IMR-90 (cell line): ENCODE measurements at regions not wholly inside any gene's neighbourhood (a gene's known extent, or its start where the extent isn't known, plus 50 kb on each side); places are given as distances from the start of the nearest gene placed in this dataset.

Source experiments
- ATAC-seq: fragments of 200-7000 bp; cut with Tn5 transposase; 2 replicates; pipeline ENCODE4 v1.9.1; 2020; ENCODE audit warnings: low read depth, mild to moderate bottlenecking, moderate library complexity
- BruUV-seq: library from RNA; stranded (reverse); fragments of 400-500 nt; replicated peaks from 2 replicates; lab custom pipeline; 2021; lab: Mats Ljungman, UMichigan
- CTCF ChIA-PET: fragments of 300-600 bp; formaldehyde crosslinking; extraction: SDS; loops from one replicate; lab custom pipeline; 2021; ENCODE audit warnings: antibody characterized with exemption; lab: Yijun Ruan, JAX
- POLR2A ChIA-PET: fragments of 300-600 bp; sonication (Branson Sonifier 250); formaldehyde crosslinking; loops from one replicate; lab custom pipeline; 2022; ENCODE audit warnings: antibody characterized with exemption; ENCODE audit not compliant: unreplicated experiment; lab: Charles Lee
- DNase-seq: peaks from one replicate; pipeline ENCODE4 v3.0.0; 2013
- H2AFZ ChIP-seq: replicated peaks from 2 replicates; pipeline ENCODE3; 2013; ENCODE audit warnings: low read length, mild to moderate bottlenecking; ENCODE audit not compliant: poor library complexity
- H2AK5ac ChIP-seq: 2 replicates; pipeline ENCODE4 v1.6.1; 2013; ENCODE audit warnings: low read depth, low read length, inconsistent platforms
- H2AK9ac ChIP-seq: replicated peaks from 2 replicates; pipeline ENCODE3; 2013; ENCODE audit warnings: mild to moderate bottlenecking, low read depth, low read length, moderate library complexity; ENCODE audit not compliant: poor library complexity
- H2BK120ac ChIP-seq: 2 replicates; pipeline ENCODE4 v1.6.1; 2013; ENCODE audit warnings: low read depth, low read length, inconsistent platforms
- H2BK15ac ChIP-seq: 3 replicates; pipeline ENCODE4 v1.6.1; 2013; ENCODE audit warnings: low read depth, low read length, inconsistent platforms
- H2BK20ac ChIP-seq: 2 replicates; pipeline ENCODE4 v1.6.1; 2013; ENCODE audit warnings: low read depth, mild to moderate bottlenecking, inconsistent platforms, low read length, moderate library complexity
- H2BK5ac ChIP-seq: 2 replicates; pipeline ENCODE4 v1.6.1; 2013; ENCODE audit warnings: mild to moderate bottlenecking, low read depth, low read length, inconsistent platforms; ENCODE audit not compliant: poor library complexity, severe bottlenecking
- H3K14ac ChIP-seq: replicated peaks from 2 replicates; pipeline ENCODE4 v1.6.1; 2013; ENCODE audit warnings: low read depth, low read length, inconsistent platforms
- H3K18ac ChIP-seq: 2 replicates; pipeline ENCODE4 v1.6.1; 2013; ENCODE audit warnings: low read depth, low read length, control low read depth
- H3K23ac ChIP-seq: 2 replicates; pipeline ENCODE4 v1.6.1; 2013; ENCODE audit warnings: low read depth, low read length, inconsistent platforms
- H3K27ac ChIP-seq: 2 replicates; pipeline ENCODE4 v1.5.1; 2013; ENCODE audit warnings: mild to moderate bottlenecking, control low read depth, low read length; ENCODE audit not compliant: insufficient read depth
- H3K27me3 ChIP-seq: 2 replicates; pipeline ENCODE4 v1.6.1; 2013; ENCODE audit warnings: low read length; ENCODE audit not compliant: control insufficient read depth, insufficient read depth
- H3K36me3 ChIP-seq: 2 replicates; pipeline ENCODE4 v1.6.1; 2013; ENCODE audit warnings: low read length, mixed read lengths; ENCODE audit not compliant: control insufficient read depth, insufficient read depth
- H3K4ac ChIP-seq: 2 replicates; pipeline ENCODE4 v1.6.1; 2013; ENCODE audit warnings: low read depth, low read length, inconsistent platforms
- H3K4me1 ChIP-seq: 2 replicates; pipeline ENCODE4 v1.6.1; 2013; ENCODE audit warnings: low read length, mixed read lengths; ENCODE audit not compliant: control insufficient read depth, insufficient read depth
- H3K4me2 ChIP-seq: 2 replicates; pipeline ENCODE4 v1.6.1; 2013; ENCODE audit warnings: low read depth, mild to moderate bottlenecking, control low read depth, low read length, moderate library complexity
- H3K4me3 ChIP-seq: 2 replicates; pipeline ENCODE4 v1.5.1; 2013; ENCODE audit warnings: low read depth, mild to moderate bottlenecking, control low read depth, low read length, moderate library complexity; ENCODE audit not compliant: insufficient read depth
- H3K56ac ChIP-seq: 2 replicates; pipeline ENCODE4 v1.6.1; 2013; ENCODE audit warnings: low read length, inconsistent platforms; ENCODE audit not compliant: insufficient read depth; ENCODE audit errors: extremely low read depth
- H3K79me1 ChIP-seq, 2 experiments: 2 replicates each; pipeline ENCODE4 v1.6.1; 2013; ENCODE audit warnings: low read length in 2 of 2, inconsistent platforms in 1 of 2, low read depth in 1 of 2
- H3K9ac ChIP-seq: 2 replicates; pipeline ENCODE4 v1.6.1; 2013; ENCODE audit warnings: low read depth, low read length, control low read depth
- H3K9me1 ChIP-seq: 2 replicates; pipeline ENCODE4 v1.6.1; 2013; ENCODE audit warnings: low read length, inconsistent platforms; ENCODE audit not compliant: insufficient read depth
- H3K9me3 ChIP-seq: 2 replicates; pipeline ENCODE4 v1.6.1; 2013; ENCODE audit warnings: low read length; ENCODE audit not compliant: control insufficient read depth, insufficient read depth
- H4K20me1 ChIP-seq: 2 replicates; pipeline ENCODE4 v1.6.1; 2013; ENCODE audit warnings: low read length, inconsistent platforms; ENCODE audit not compliant: insufficient read depth
- H4K5ac ChIP-seq: 2 replicates; pipeline ENCODE4 v1.6.1; 2013; ENCODE audit warnings: mild to moderate bottlenecking, low read depth, low read length, control low read depth
- H4K8ac ChIP-seq, 2 experiments: 2 replicates each; pipeline ENCODE4 v1.6.1; 2013; ENCODE audit warnings: low read depth in 2 of 2, low read length in 2 of 2, control low read depth in 1 of 2, inconsistent platforms in 1 of 2
- H4K91ac ChIP-seq: 2 replicates; pipeline ENCODE4 v1.6.1; 2013; ENCODE audit warnings: low read depth, low read length, inconsistent platforms; ENCODE audit not compliant: insufficient read depth
- FOS ChIP-seq: fragments of 150-350 bp; IDR thresholded peaks from 2 replicates; pipeline ENCODE4 v1.6.1; 2016; ENCODE audit warnings: low read depth, low read length
- MAFK ChIP-seq: IDR thresholded peaks from 2 replicates; pipeline ENCODE4 v1.6.1; 2012; ENCODE audit warnings: low read depth, low read length, improper control_type of control experiment
- NFE2L2 ChIP-seq: fragments of 150-350 bp; IDR thresholded peaks from 2 replicates; pipeline ENCODE4 v1.6.1; 2016; ENCODE audit warnings: low read depth, mild to moderate bottlenecking, low read length
- POLR2A ChIP-seq: IDR thresholded peaks from 2 replicates; pipeline ENCODE4 v1.6.1; 2012; ENCODE audit warnings: mild to moderate bottlenecking, low read depth, low read length
- WGBS, 2 experiments: methylation state at CpG; one replicate each; pipeline versions ENCODE4 v1.1.5 to v1.1.7; 2013; ENCODE audit warnings: missing lambda C conversion rate in 2 of 2; ENCODE audit not compliant: insufficient read length in 1 of 2; ENCODE audit errors: extremely low coverage in 2 of 2; 5-methylcytosine and 5-hydroxymethylcytosine counted together
- dilution Hi-C: fragments of 300-500 bp; cut with HindIII; formaldehyde crosslinking; loops from one replicate; pipeline ENCODE4 v1.14.3; 2018; ENCODE audit warnings: low sequenced_read_pairs; ENCODE audit not compliant: unreplicated experiment
- in situ Hi-C: fragments of 300-500 bp; cut with MboI; formaldehyde crosslinking; loops from 3 replicates; pipeline ENCODE4 v1.14.3; 2019; ENCODE audit warnings: low sequenced_read_pairs, inconsistent platforms, mixed read lengths
- intact Hi-C: fragments of 100-400 bp; cut with micrococcal nuclease; formaldehyde crosslinking; loops from 2 replicates; pipeline ENCODE4 v1.10.0; 2022
- TF ChIP-seq, protein P1 (sequence below): fragments of 150-350 bp; IDR thresholded peaks from 2 replicates; pipeline ENCODE4 v1.6.1; 2017; ENCODE audit warnings: mild to moderate bottlenecking, antibody characterized with exemption, low read length, low read depth

- Histone ChIP-seq H4K20me1 (no peaks in the 10 kb centered on the region), H2BK15ac (no peak overlapping the region), H2BK5ac (no peak overlapping the region), H3K27ac (no peak overlapping the region), H2AK9ac (no peak overlapping the region), H2AK5ac (no peak overlapping the region), H3K79me1 (no peaks in the 10 kb centered on the region), H4K91ac (no peak overlapping the region), H3K9ac (no peak overlapping the region), H4K5ac (no peak overlapping the region), H2AFZ (no peak overlapping the region), H3K56ac (no peak overlapping the region), H3K23ac (no peak overlapping the region), H3K27me3 (peaks cover 21% of the 10 kb centered on the region), H3K36me3 (no peaks in the 10 kb centered on the region), H3K4me2 (no peak overlapping the region), H3K9me3 (no peaks in the 10 kb centered on the region), H3K4me1 (peaks cover 2% of the 10 kb centered on the region; the same call in 1 of the 2 replicates), H3K9me1 (no peaks in the 10 kb centered on the region), H3K4me3 (no peak overlapping the region), H2BK20ac (no peak overlapping the region), H4K8ac (no peak overlapping the region), H2BK120ac (no peak overlapping the region), H3K14ac (no peak overlapping the region), H3K4ac (no peak overlapping the region), H3K18ac (no peak overlapping the region)
- no peak for DNase-seq
- TF ChIP-seq POLR2A (no peak), MAFK (no peak), NFE2L2 (no peak), FOS (no peak)
- TF ChIP-seq, protein P1, sequence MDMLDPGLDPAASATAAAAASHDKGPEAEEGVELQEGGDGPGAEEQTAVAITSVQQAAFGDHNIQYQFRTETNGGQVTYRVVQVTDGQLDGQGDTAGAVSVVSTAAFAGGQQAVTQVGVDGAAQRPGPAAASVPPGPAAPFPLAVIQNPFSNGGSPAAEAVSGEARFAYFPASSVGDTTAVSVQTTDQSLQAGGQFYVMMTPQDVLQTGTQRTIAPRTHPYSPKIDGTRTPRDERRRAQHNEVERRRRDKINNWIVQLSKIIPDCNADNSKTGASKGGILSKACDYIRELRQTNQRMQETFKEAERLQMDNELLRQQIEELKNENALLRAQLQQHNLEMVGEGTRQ: no peak
- dilution Hi-C loops (no loop called here), in situ Hi-C loops (no loop called here), intact Hi-C loops (no loop called here)
- BruUV-seq: no TSS peak
- ChIA-PET CTCF (no interaction called here), POLR2A (no interaction called here)
- WGBS, 2 experiments: 62% methylated on average over 5 of the region's 20 CpGs; no CpG with 5 or more reads in 1 of the 2 experiments
- no peak for ATAC-seq
Measured at GRCh38 chr4:1574601-1575417, 109.3 kb downstream of the FAM53A start.
